MM.1S (cell line): ENCODE measurements at regions not wholly inside any gene's neighbourhood (a gene's known extent, or its start where the extent isn't known, plus 50 kb on each side); places are given as distances from the start of the nearest gene placed in this dataset.

ENCODE experiments used
- DNase-seq: peaks from one replicate; pipeline ENCODE4 v3.0.0-alpha.2; 2015
- H2AFZ ChIP-seq: fragments of 300-600 bp; sonication (generic); 2 replicates; pipeline ENCODE4 v1.6.0; 2016; ENCODE audit warnings: antibody characterized with exemption, low read length
- H3F3A ChIP-seq: fragments of 300-600 bp; sonication (generic); 2 replicates; pipeline ENCODE4 v1.6.1; 2016; ENCODE audit warnings: mild to moderate bottlenecking, antibody characterized with exemption, low read length, moderate library complexity, mixed read lengths; ENCODE audit not compliant: insufficient read depth
- H3K27ac ChIP-seq: fragments of 300-600 bp; sonication (generic); 2 replicates; pipeline ENCODE4 v1.5.1; 2016; ENCODE audit warnings: mild to moderate bottlenecking, low read length
- H3K27me3 ChIP-seq: fragments of 300-600 bp; sonication (generic); replicated peaks from 2 replicates; pipeline ENCODE4 v1.6.0; 2016; ENCODE audit warnings: low read length; ENCODE audit not compliant: insufficient read depth
- H3K36me3 ChIP-seq: fragments of 300-600 bp; sonication (generic); replicated peaks from 2 replicates; pipeline ENCODE4 v1.6.1; 2016; ENCODE audit warnings: mild to moderate bottlenecking, low read length, mixed read lengths; ENCODE audit not compliant: insufficient read depth
- H3K4me1 ChIP-seq: fragments of 300-600 bp; sonication (generic); 2 replicates; pipeline ENCODE4 v1.6.1; 2016; ENCODE audit warnings: low read length, mixed read lengths
- H3K4me2 ChIP-seq: fragments of 300-600 bp; sonication (generic); 2 replicates; pipeline ENCODE4 v1.6.0; 2016; ENCODE audit warnings: low read depth, low read length
- H3K4me3 ChIP-seq: fragments of 300-600 bp; sonication (generic); 2 replicates; pipeline ENCODE4 v1.5.1; 2016; ENCODE audit warnings: low read length, mixed read lengths
- H3K79me2 ChIP-seq: fragments of 300-600 bp; sonication (generic); 2 replicates; pipeline ENCODE4 v1.6.1; 2016; ENCODE audit warnings: mixed run types, low read length, mixed read lengths
- H3K9ac ChIP-seq: fragments of 300-600 bp; sonication (generic); 2 replicates; pipeline ENCODE4 v1.6.1; 2016; ENCODE audit warnings: low read length, mixed read lengths
- H3K9me2 ChIP-seq: fragments of 300-600 bp; sonication (generic); replicated peaks from 2 replicates; pipeline ENCODE4 v1.6.1; 2016; ENCODE audit warnings: mild to moderate bottlenecking, low read length, mixed read lengths; ENCODE audit not compliant: insufficient read depth
- H3K9me3 ChIP-seq: fragments of 300-600 bp; sonication (generic); replicated peaks from 2 replicates; pipeline ENCODE4 v1.6.1; 2016; ENCODE audit warnings: mild to moderate bottlenecking, low read length, mixed read lengths; ENCODE audit not compliant: insufficient read depth
- H4K20me1 ChIP-seq: fragments of 300-600 bp; sonication (generic); 2 replicates; pipeline ENCODE4 v1.6.1; 2016; ENCODE audit warnings: mild to moderate bottlenecking, low read length, moderate library complexity, mixed read lengths; ENCODE audit not compliant: insufficient read depth
- EZH2 ChIP-seq: fragments of 300-600 bp; sonication (generic); optimal IDR thresholded peaks from 2 replicates; pipeline ENCODE3; 2017; ENCODE audit warnings: low read depth, mild to moderate bottlenecking, antibody characterized with exemption, low read length, mixed read lengths
- EZH2phosphoT487 ChIP-seq: fragments of 300-600 bp; sonication (generic); IDR thresholded peaks from 2 replicates; pipeline ENCODE4 v1.6.1; 2018; ENCODE audit warnings: antibody characterized with exemption, low read length
- TF ChIP-seq, protein P1 (sequence below): fragments of 300-600 bp; sonication (generic); IDR thresholded peaks from 2 replicates; pipeline ENCODE4 v1.5.1; 2016; ENCODE audit warnings: antibody characterized with exemption, low read length, mixed read lengths

DNA sequence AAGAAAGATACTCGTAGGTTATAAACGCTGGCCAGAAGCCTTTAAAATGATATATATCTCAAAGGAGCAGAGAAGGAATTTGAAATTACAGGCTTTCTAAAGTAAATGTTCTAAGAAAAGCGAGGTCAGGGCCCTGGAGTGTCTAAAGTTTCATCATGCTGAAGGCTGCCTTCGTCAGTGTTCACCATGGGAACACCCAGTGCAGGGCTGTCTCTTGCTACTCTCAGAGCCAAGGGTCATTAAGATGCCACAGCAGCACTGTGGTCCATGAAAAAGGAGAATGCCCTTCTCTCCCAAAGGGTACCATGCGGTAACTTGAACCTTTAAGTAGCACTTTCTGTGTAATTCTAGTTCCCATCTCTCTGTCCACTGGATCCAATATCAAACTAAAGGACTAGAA is 174.5 kb upstream of the NWD2 start:
- no peak overlapping the region for H3K9ac ChIP-seq
- H3K36me3 ChIP-seq, result no peaks in the 10 kb centered on the region
- H3F3A ChIP-seq, result no peaks in the 10 kb centered on the region
- H4K20me1 ChIP-seq, result no peaks in the 10 kb centered on the region
- no peaks in the 10 kb centered on the region for H3K9me3 ChIP-seq
- TF ChIP-seq, protein P1, sequence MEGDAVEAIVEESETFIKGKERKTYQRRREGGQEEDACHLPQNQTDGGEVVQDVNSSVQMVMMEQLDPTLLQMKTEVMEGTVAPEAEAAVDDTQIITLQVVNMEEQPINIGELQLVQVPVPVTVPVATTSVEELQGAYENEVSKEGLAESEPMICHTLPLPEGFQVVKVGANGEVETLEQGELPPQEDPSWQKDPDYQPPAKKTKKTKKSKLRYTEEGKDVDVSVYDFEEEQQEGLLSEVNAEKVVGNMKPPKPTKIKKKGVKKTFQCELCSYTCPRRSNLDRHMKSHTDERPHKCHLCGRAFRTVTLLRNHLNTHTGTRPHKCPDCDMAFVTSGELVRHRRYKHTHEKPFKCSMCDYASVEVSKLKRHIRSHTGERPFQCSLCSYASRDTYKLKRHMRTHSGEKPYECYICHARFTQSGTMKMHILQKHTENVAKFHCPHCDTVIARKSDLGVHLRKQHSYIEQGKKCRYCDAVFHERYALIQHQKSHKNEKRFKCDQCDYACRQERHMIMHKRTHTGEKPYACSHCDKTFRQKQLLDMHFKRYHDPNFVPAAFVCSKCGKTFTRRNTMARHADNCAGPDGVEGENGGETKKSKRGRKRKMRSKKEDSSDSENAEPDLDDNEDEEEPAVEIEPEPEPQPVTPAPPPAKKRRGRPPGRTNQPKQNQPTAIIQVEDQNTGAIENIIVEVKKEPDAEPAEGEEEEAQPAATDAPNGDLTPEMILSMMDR, result no peak
- TF ChIP-seq EZH2phosphoT487 (no peak), EZH2 (no peak)
- no peak overlapping the region for H3K4me3 ChIP-seq
- no peak for DNase-seq
- H2AFZ ChIP-seq, result no peak overlapping the region
- no peaks in the 10 kb centered on the region for H3K27me3 ChIP-seq
- H3K9me2 ChIP-seq, result no peaks in the 10 kb centered on the region
- no peaks in the 10 kb centered on the region for H3K79me2 ChIP-seq
- H3K4me1 ChIP-seq, result no peaks in the 10 kb centered on the region
- no peak overlapping the region for H3K27ac ChIP-seq
- no peak overlapping the region for H3K4me2 ChIP-seq

- TF ChIP-seq EZH2, result no peak
- H3K9ac ChIP-seq, result no peak overlapping the region
- no peaks in the 10 kb centered on the region for H3K27me3 ChIP-seq
- no peaks in the 10 kb centered on the region for H3K9me2 ChIP-seq
- no peak for DNase-seq
- no peak overlapping the region for H2AFZ ChIP-seq
- H3K79me2 ChIP-seq, result no peaks in the 10 kb centered on the region
- H3F3A ChIP-seq, result no peaks in the 10 kb centered on the region
- H3K4me2 ChIP-seq, result no peak overlapping the region
- no peaks in the 10 kb centered on the region for H3K4me1 ChIP-seq
- H3K4me3 ChIP-seq, result no peak overlapping the region
- H3K9me3 ChIP-seq, result no peaks in the 10 kb centered on the region
- H4K20me1 ChIP-seq, result no peaks in the 10 kb centered on the region
- no peaks in the 10 kb centered on the region for H3K36me3 ChIP-seq
- H3K27ac ChIP-seq, result no peak overlapping the region
Measured at GRCh38 chr4:37071576-37071975, 173.0 kb upstream of the NWD2 start.

- no peaks in the 10 kb centered on the region for H3K79me2 ChIP-seq
- H2AFZ ChIP-seq, result no peak overlapping the region
- H3F3A ChIP-seq, result no peaks in the 10 kb centered on the region
- H3K4me3 ChIP-seq, result no peak overlapping the region
- no peak for TF ChIP-seq EZH2
- TF ChIP-seq, protein P1, result no peak
- TF ChIP-seq EZH2phosphoT487, result no peak
- no peak for DNase-seq
- H3K36me3 ChIP-seq, result no peaks in the 10 kb centered on the region
- H3K4me1 ChIP-seq, result no peaks in the 10 kb centered on the region
- H3K4me2 ChIP-seq, result no peak overlapping the region
- H3K9ac ChIP-seq, result no peak overlapping the region
- no peaks in the 10 kb centered on the region for H4K20me1 ChIP-seq
- no peaks in the 10 kb centered on the region for H3K9me2 ChIP-seq
- H3K27ac ChIP-seq, result no peak overlapping the region
- no peaks in the 10 kb centered on the region for H3K9me3 ChIP-seq
- no peaks in the 10 kb centered on the region for H3K27me3 ChIP-seq
Measured at GRCh38 chr4:37073226-37073840, 171.2 kb upstream of the NWD2 start.

DNA sequence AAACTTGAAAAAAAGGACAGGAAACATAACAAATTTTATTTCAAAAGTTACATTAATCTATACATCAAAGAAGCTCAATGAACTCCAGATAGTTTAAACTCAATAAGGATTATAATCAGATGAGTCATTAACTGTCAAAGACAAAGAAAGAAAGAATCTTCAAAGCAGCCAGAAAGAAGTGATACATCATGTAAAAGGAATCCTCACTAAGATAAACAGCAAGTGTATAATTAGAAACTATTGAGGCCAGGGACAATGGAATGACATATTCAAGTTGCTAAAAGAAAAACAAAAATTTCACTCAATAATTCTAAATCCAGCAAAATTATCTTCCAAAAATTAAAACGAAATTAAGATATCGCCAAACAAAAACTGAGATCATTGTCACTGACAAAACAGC is 161.6 kb upstream of the NWD2 start:
- H3K4me2 ChIP-seq, result no peak overlapping the region
- H2AFZ ChIP-seq, result no peak overlapping the region
- no peaks in the 10 kb centered on the region for H3F3A ChIP-seq
- H3K4me1 ChIP-seq, result no peaks in the 10 kb centered on the region
- H3K36me3 ChIP-seq, result no peaks in the 10 kb centered on the region
- no peak overlapping the region for H3K4me3 ChIP-seq
- no peak overlapping the region for H3K27ac ChIP-seq
- H3K27me3 ChIP-seq, result no peaks in the 10 kb centered on the region
- TF ChIP-seq EZH2 (no peak), EZH2phosphoT487 (no peak)
- TF ChIP-seq, protein P1, result no peak
- H4K20me1 ChIP-seq, result no peaks in the 10 kb centered on the region
- no peaks in the 10 kb centered on the region for H3K9me3 ChIP-seq
- H3K9me2 ChIP-seq, result no peaks in the 10 kb centered on the region
- no peaks in the 10 kb centered on the region for H3K79me2 ChIP-seq
- H3K9ac ChIP-seq, result no peak overlapping the region
- DNase-seq, result no peak
